HL-60 (cell line): ENCODE measurements at regions not wholly inside any gene's neighbourhood (a gene's known extent, or its start where the extent isn't known, plus 50 kb on each side); places are given as distances from the start of the nearest gene placed in this dataset.

ENCODE experiments used
- POLR2AphosphoS5 ChIP-seq: IDR thresholded peaks from 2 replicates; pipeline ENCODE4 v1.6.1; 2012; ENCODE audit warnings: low read depth
- SPI1 ChIP-seq: IDR thresholded peaks from 2 replicates; pipeline ENCODE4 v1.6.1; 2012; ENCODE audit warnings: low read depth, mild to moderate bottlenecking, borderline replicate concordance
- TF ChIP-seq, protein P1 (sequence below): IDR thresholded peaks from one replicate; pipeline ENCODE4 v1.5.1; 2011; ENCODE audit warnings: low read length, control low read depth, inconsistent platforms; ENCODE audit not compliant: insufficient read depth

DNA sequence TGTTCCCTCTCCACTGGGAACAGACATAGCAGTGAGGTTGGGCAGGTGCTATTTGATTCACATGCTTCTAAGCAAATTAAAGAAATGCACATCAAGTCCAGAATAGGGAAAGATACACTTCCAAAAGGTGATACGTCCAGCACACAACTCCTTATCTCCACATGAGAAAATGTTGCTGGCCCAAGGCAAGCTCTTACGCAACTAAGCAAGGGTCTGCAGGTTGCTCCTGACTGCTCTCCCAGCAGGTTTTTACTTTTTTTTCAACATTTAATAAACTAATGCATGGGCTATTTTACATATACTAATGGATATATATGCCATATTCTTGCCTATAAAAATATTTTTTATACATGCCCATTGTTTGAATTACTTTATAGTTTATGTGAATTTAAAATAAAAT lies 818.5 kb upstream of the ROBO1 start:
- TF ChIP-seq, protein P1, sequence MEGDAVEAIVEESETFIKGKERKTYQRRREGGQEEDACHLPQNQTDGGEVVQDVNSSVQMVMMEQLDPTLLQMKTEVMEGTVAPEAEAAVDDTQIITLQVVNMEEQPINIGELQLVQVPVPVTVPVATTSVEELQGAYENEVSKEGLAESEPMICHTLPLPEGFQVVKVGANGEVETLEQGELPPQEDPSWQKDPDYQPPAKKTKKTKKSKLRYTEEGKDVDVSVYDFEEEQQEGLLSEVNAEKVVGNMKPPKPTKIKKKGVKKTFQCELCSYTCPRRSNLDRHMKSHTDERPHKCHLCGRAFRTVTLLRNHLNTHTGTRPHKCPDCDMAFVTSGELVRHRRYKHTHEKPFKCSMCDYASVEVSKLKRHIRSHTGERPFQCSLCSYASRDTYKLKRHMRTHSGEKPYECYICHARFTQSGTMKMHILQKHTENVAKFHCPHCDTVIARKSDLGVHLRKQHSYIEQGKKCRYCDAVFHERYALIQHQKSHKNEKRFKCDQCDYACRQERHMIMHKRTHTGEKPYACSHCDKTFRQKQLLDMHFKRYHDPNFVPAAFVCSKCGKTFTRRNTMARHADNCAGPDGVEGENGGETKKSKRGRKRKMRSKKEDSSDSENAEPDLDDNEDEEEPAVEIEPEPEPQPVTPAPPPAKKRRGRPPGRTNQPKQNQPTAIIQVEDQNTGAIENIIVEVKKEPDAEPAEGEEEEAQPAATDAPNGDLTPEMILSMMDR: no peak
- TF ChIP-seq POLR2AphosphoS5 (no peak), SPI1 (no peak)
